Ovary (tissue), 3 donors: ENCODE measurements at regions not wholly inside any gene's neighbourhood (a gene's known extent, or its start where the extent isn't known, plus 50 kb on each side); places are given as distances from the start of the nearest gene placed in this dataset.

ENCODE experiments used
- CTCF ChIP-seq, 3 donors: fragments of 450-650 bp in 2 of 3; fragments of 200-600 bp in 1 of 3; IDR thresholded peaks; one replicate each; pipeline versions ENCODE4 v1.5.1 to v1.8.0; 2016 to 2022; ENCODE audit warnings: antibody characterized with exemption in 3 of 3, mild to moderate bottlenecking in 1 of 3
- POLR2A ChIP-seq: fragments of 450-650 bp; IDR thresholded peaks from one replicate; pipeline ENCODE4 v1.6.1; 2017; ENCODE audit warnings: antibody characterized with exemption, mild to moderate bottlenecking, moderate library complexity
- donor health status: DM: no; HTN: no; CAD: no.

DNA sequence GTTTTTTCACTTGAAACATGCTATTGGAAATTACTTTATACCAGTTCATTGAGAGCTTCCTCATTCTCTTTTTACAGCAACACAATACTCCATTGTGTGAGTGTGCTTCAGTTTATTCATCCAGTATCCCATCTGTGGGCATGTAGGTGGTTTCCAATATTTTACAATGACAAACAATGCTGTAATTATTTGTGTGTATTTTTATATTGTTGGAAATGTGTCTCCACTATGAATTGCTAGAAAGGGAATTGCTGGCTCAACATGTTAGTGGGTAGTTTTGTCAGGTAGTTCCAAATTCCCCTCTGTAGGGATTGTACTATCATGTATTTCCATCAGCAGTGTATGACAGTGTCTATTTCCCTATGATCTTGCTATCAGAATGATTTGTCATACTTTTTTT, 65.8 kb upstream of the MAGI1 start:
- TF ChIP-seq CTCF (IDR thresholded peaks at IDR 0.05) = no peak
- no peak for TF ChIP-seq POLR2A
